GM23248 (cell line): ENCODE measurements at regions not wholly inside any gene's neighbourhood (a gene's known extent, or its start where the extent isn't known, plus 50 kb on each side); places are given as distances from the start of the nearest gene placed in this dataset.

Experiments used
- EZH2 ChIP-seq: fragments of 200-600 bp; sonication (generic); IDR thresholded peaks from 2 replicates; pipeline ENCODE4 v1.6.1; 2018; ENCODE audit warnings: antibody characterized with exemption, mild to moderate bottlenecking; ENCODE audit not compliant: insufficient read depth, poor library complexity, severe bottlenecking
- EZH2phosphoT487 ChIP-seq: fragments of 200-600 bp; sonication (generic); IDR thresholded peaks from 2 replicates; pipeline ENCODE4 v1.6.1; 2018; ENCODE audit warnings: antibody characterized with exemption, moderate library complexity, mild to moderate bottlenecking, low read depth; ENCODE audit not compliant: insufficient read depth

GRCh38 chr2:37458133-37458532, 113.7 kb downstream of the QPCT start:
- TF ChIP-seq EZH2 (no peak), EZH2phosphoT487 (no peak)
